ENCODE measurements at regions not wholly inside any gene's neighbourhood (a gene's known extent, or its start where the extent isn't known, plus 50 kb on each side); places are given as distances from the start of the nearest gene placed in this dataset.

- Mint-ChIP-seq H3K9me3 (peaks cover 37% of the 10 kb centered on the region), H3K4me1 (no peaks in the 10 kb centered on the region), H3K27me3 (ENCODE audit: low read depth, poor library complexity) (peaks cover 4% of the 10 kb centered on the region), H3K36me3 (ENCODE audit: low read depth) (peaks cover 3% of the 10 kb centered on the region), H3K27ac (no peak overlapping the region), H3K4me3 (no peak overlapping the region)
- no peak for TF ChIP-seq CTCF (IDR thresholded peaks at IDR 0.05)
- no peak for DNase-seq
Measured at GRCh38 chr4:14800977-14801376, 201.3 kb upstream of the CPEB2 start.

GRCh38 chr4:14802596-14802995 lies 199.7 kb upstream of the CPEB2 start:
- Mint-ChIP-seq H3K27ac (no peak overlapping the region), H3K4me3 (no peak overlapping the region), H3K36me3 (ENCODE audit: low read depth) (peaks cover 3% of the 10 kb centered on the region), H3K9me3 (peaks cover 28% of the 10 kb centered on the region), H3K4me1 (no peaks in the 10 kb centered on the region), H3K27me3 (ENCODE audit: low read depth, poor library complexity) (peaks cover 4% of the 10 kb centered on the region)
- TF ChIP-seq CTCF (IDR thresholded peaks at IDR 0.05), result no peak
- no peak for DNase-seq

GRCh38 chr4:14807856-14808255 lies 194.4 kb upstream of the CPEB2 start:
- no peaks in the 10 kb centered on the region for H3K36me3 Mint-ChIP-seq (ENCODE audit: low read depth)
- H3K4me3 Mint-ChIP-seq, result no peak overlapping the region
- peaks cover 5% of the 10 kb centered on the region for H3K9me3 Mint-ChIP-seq
- H3K27ac Mint-ChIP-seq, result no peak overlapping the region
- no peaks in the 10 kb centered on the region for H3K4me1 Mint-ChIP-seq
- no peak for TF ChIP-seq CTCF (IDR thresholded peaks at IDR 0.05)
- H3K27me3 Mint-ChIP-seq (ENCODE audit: low read depth, poor library complexity), result peaks cover 7% of the 10 kb centered on the region
- no peak for DNase-seq

DNA sequence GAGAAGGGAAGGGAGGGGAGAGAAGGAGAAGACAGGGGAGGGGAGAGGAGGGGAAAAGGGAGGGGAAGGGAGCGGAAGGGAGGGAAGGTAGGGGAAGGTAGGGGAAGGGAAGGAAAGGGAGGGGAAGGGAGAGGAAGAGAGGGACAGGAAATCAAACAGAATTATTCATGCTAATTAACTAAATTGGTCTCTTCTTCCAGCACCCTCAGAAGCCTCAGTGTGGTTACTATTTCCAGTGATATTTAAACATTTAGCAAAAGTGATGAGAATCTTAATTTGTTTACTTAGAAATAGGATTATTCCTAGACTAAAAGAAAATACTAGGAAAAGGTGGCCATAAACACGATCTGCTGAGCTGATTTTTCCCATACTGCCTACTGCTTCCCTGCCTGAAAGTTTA lies 193.1 kb upstream of the CPEB2 start:
- DNase-seq, result no peak
- Mint-ChIP-seq H3K36me3 (ENCODE audit: low read depth) (no peaks in the 10 kb centered on the region), H3K4me3 (no peak overlapping the region), H3K9me3 (peaks cover 5% of the 10 kb centered on the region), H3K4me1 (no peaks in the 10 kb centered on the region), H3K27ac (no peak overlapping the region), H3K27me3 (ENCODE audit: low read depth, poor library complexity) (peaks cover 7% of the 10 kb centered on the region)
- no peak for TF ChIP-seq CTCF (IDR thresholded peaks at IDR 0.05)

DNA sequence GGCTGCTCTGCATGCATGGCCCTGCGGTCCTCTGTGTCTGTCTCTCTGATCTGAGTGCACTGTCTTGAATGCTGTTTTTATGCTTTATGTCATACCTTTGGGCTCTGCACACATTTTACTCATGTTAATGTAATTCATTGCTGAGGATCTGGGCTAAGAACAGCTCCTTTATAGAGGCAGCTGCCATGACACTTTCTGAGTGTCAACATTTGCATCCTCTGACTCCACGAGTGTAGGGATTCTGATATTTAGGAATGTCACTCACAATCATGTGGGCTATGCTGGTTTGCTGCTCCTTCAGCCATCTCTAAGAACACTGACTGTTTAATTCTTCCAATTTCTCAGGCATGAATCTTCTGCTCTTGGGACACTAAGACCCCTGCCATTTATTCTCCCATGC lies 192.2 kb upstream of the CPEB2 start:
- no peaks in the 10 kb centered on the region for H3K4me1 Mint-ChIP-seq
- H3K9me3 Mint-ChIP-seq, result peaks cover 5% of the 10 kb centered on the region
- no peak overlapping the region for H3K4me3 Mint-ChIP-seq
- H3K36me3 Mint-ChIP-seq (ENCODE audit: low read depth), result no peaks in the 10 kb centered on the region
- no peak for TF ChIP-seq CTCF (IDR thresholded peaks at IDR 0.05)
- DNase-seq, result no peak
- H3K27me3 Mint-ChIP-seq (ENCODE audit: low read depth, poor library complexity), result peaks cover 4% of the 10 kb centered on the region
- no peak overlapping the region for H3K27ac Mint-ChIP-seq

DNA sequence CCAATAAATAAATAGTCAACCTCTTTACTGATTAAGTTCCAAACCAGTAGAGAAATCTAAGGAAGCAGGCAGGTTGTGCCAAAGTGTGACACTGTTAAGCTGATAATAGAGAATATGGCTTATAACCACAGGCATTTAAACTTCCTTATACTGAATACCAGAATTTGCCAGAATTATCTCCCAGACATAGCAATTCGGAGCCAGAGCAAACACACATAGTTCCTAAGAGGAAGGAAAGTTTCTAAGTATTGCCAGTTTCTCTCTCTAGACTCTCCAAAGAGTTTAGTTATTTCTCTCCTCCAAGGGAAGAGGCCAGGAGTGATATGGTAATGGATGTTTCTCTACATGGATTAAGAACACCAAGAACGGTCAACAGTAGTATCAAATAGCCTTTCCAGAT lies 191.7 kb upstream of the CPEB2 start:
- H3K4me1 Mint-ChIP-seq, result no peaks in the 10 kb centered on the region
- no peak for TF ChIP-seq CTCF (IDR thresholded peaks at IDR 0.05)
- H3K36me3 Mint-ChIP-seq (ENCODE audit: low read depth), result no peaks in the 10 kb centered on the region
- H3K9me3 Mint-ChIP-seq, result peaks cover 5% of the 10 kb centered on the region
- H3K4me3 Mint-ChIP-seq, result no peak overlapping the region
- no peak overlapping the region for H3K27ac Mint-ChIP-seq
- DNase-seq, result no peak
- peaks cover 4% of the 10 kb centered on the region for H3K27me3 Mint-ChIP-seq (ENCODE audit: low read depth, poor library complexity)
